GM12864 (cell line): ENCODE measurements at regions not wholly inside any gene's neighbourhood (a gene's known extent, or its start where the extent isn't known, plus 50 kb on each side); places are given as distances from the start of the nearest gene placed in this dataset.

Experiments
- DNase-seq: peaks from one replicate; pipeline ENCODE4 v3.0.0-alpha.2; 2011; ENCODE audit warnings: low read depth
- H3K4me3 ChIP-seq: 2 replicates; pipeline ENCODE4 v1.5.1; 2011; ENCODE audit warnings: mild to moderate bottlenecking, low read depth, low read length, control low read depth
- TF ChIP-seq, protein P1 (sequence below): IDR thresholded peaks from 2 replicates; pipeline ENCODE4 v1.5.1; 2011; ENCODE audit warnings: low read depth, mild to moderate bottlenecking, moderate library complexity, low read length, control low read depth, inconsistent platforms; ENCODE audit errors: missing control alignments

DNA sequence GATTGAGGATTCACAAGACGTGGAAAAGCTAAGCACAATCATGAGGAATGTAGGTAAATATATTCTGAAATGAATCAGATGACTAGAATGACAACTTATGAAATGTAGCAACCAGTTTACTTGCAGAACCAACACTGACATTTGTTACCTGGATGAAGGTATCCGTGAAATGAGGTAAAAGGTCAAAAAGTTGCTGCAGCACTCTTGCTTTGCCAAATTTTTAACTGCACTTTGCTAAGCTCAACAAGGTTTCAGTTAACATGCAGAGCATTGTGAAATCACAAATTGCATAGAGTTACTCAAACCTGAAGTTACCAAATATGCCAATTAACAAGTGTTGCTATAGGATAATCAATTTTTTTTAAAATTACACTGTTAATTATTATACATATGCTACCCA, 1280.1 kb downstream of the KCNT2 start:
- H3K4me3 ChIP-seq, result no peak overlapping the region
- TF ChIP-seq, protein P1, sequence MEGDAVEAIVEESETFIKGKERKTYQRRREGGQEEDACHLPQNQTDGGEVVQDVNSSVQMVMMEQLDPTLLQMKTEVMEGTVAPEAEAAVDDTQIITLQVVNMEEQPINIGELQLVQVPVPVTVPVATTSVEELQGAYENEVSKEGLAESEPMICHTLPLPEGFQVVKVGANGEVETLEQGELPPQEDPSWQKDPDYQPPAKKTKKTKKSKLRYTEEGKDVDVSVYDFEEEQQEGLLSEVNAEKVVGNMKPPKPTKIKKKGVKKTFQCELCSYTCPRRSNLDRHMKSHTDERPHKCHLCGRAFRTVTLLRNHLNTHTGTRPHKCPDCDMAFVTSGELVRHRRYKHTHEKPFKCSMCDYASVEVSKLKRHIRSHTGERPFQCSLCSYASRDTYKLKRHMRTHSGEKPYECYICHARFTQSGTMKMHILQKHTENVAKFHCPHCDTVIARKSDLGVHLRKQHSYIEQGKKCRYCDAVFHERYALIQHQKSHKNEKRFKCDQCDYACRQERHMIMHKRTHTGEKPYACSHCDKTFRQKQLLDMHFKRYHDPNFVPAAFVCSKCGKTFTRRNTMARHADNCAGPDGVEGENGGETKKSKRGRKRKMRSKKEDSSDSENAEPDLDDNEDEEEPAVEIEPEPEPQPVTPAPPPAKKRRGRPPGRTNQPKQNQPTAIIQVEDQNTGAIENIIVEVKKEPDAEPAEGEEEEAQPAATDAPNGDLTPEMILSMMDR, result no peak
- no peak for DNase-seq

DNA sequence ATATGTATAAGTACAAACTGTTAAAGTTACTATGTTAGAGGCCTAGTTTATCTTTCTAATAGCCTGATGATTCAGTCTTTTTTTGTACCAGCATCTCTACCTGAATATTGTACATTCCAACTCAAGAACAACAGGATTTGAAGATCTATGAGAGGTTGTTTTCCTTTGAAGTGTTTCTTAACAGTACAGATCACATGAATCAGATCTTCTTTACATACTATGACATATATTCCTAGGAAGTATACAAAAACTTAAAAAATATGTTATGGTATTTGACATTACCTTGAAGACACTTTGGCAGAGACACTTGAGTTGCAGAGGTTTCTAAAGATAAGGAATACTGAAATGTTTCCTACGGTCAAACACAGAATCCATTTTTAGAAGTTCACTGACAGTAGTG, 1280.9 kb downstream of the KCNT2 start:
- TF ChIP-seq, protein P1, result no peak
- no peak for DNase-seq

DNA sequence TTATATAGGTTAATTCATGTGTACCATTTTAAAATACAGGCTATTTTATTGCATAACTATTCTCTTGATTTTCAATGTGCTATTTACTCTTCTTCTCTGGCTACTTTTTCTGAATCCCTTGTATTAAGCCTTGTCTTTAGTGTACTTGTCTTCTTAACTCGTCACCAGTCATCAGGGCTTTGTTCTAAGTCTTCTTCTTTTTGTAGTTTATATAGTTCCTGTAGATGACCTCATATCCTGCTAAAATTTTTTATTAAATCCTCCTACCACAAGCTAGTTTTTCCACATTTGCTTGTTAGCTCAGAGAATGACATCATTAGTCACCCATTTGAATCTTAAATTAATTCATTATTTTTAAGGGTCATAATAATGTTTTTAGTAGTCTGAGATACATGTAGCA, 1281.9 kb downstream of the KCNT2 start:
- no peak for DNase-seq
- TF ChIP-seq, protein P1, result no peak

More for the DNA sequence above, 1280.9 kb downstream of the KCNT2 start:
- no peak overlapping the region for H3K4me3 ChIP-seq

DNA sequence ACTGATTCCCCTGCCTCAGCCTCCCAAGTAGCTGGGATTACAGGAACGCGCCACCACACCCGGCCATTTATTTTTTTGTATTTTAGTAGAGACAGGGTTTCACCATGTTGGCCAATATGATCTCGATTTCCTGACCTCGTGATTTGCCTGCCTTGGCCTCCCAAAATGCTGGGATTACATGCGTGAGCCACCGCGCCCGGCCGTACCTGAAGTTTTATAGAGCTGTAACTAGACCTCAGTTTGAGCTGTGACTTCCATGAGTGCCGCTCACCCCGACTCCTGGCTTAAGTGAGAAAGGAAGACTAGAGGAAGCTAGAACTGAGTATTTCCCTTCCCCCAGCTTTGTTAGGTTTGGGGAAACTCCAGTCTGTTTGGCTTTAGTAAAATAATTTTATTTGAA, 1283.1 kb downstream of the KCNT2 start:
- TF ChIP-seq, protein P1, result no peak
- DNase-seq, result no peak
- no peak overlapping the region for H3K4me3 ChIP-seq

More for the DNA sequence above, 1281.9 kb downstream of the KCNT2 start:
- no peak overlapping the region for H3K4me3 ChIP-seq

DNA sequence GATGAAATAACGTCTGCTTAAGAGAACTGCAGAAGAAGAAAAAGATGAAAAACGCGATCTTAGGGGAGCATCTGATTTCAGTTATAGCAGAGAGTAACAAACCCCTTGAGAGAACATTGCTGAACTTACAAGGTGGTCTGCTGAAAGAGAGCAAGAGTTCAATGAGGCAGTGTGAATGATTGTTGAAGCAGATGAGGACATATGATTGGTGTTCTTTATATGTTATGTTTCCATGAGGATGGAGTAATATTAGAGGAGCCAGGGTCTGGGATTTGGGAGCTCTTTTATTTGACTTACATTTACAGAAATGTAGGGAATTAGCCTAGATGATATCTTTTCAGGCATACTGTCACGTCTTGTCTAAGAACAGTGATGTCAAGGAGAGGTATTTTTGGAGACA, 1302.0 kb downstream of the KCNT2 start:
- no peak for DNase-seq
- H3K4me3 ChIP-seq, result no peak overlapping the region
- TF ChIP-seq, protein P1, result no peak

DNA sequence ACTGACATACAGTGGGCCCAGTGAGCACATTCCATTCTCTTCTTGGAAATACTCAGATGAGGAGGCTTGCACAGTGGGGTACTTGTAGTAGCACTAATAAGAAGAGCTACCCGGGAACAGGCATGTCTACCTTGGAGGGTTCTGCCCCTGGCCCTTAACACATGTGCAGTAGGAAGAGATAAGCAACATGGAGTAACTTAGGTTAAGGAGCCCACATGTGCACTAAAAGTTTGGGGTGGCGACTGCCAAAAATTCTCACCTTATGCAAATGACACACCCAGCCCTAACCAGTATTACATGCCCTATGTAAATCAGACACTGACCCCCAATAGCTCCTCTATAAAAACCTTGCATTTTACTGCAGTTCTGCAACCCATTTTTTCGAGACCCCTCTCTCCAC, 1313.3 kb downstream of the KCNT2 start:
- no peak overlapping the region for H3K4me3 ChIP-seq
- TF ChIP-seq, protein P1, result no peak
- no peak for DNase-seq

- H3K4me3 ChIP-seq, result no peak overlapping the region
- TF ChIP-seq, protein P1, result no peak
- peak; percentile 2 for DNase-seq
These were observed 1329.6 kb downstream of the KCNT2 start for GRCh38 chr1:195278644-195279043.
